ENCODE measurements at regions not wholly inside any gene's neighbourhood (a gene's known extent, or its start where the extent isn't known, plus 50 kb on each side); places are given as distances from the start of the nearest gene placed in this dataset.

DNA sequence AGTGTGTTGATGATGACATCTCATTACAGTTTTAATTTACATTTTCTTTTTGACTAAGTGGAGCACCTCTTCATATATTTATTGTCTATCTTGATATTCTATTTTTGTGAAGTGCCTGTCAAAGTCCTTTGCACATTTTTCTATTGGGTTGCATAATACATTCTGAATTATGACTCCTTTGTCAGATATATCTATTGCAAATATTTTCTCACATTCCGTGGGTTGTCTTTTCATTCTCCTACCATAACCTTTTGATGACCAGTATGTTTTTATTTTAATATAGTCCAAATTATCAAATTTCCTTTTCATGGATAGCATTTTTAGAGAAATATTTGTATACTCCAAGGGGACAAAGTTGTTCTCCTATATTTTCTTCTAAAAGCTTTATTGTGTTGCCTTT lies 126.4 kb downstream of the PJA1 start:
- no peaks in the 10 kb centered on the region for H3K79me2 ChIP-seq
- no peaks in the 10 kb centered on the region for H3K36me3 ChIP-seq (ENCODE audit: control insufficient read depth, insufficient read depth, low read length)
- H2AFZ ChIP-seq, result no peak overlapping the region
- H3K4me1 ChIP-seq, result no peaks in the 10 kb centered on the region
- no peak overlapping the region for H3K27ac ChIP-seq
- H3K9me3 ChIP-seq (ENCODE audit: control insufficient read depth, low read length), result no peaks in the 10 kb centered on the region
- no peak overlapping the region for H3K4me2 ChIP-seq (ENCODE audit: low read length)
- H3K9ac ChIP-seq, result no peak overlapping the region
- H3K4me3 ChIP-seq (ENCODE audit: low read depth, low read length), result no peak overlapping the region
- no peaks in the 10 kb centered on the region for H3K27me3 ChIP-seq (ENCODE audit: control insufficient read depth, insufficient read depth, low read length)
- no peak for TF ChIP-seq CTCF (IDR thresholded peaks at IDR 0.05)

GRCh38 chrX:69038188-69038587 lies 127.1 kb downstream of the PJA1 start:
- Histone ChIP-seq H3K27ac (no peak overlapping the region), H3K9me3 (ENCODE audit: control insufficient read depth, low read length) (no peaks in the 10 kb centered on the region), H3K4me2 (ENCODE audit: low read length) (no peak overlapping the region), H2AFZ (no peak overlapping the region), H3K36me3 (ENCODE audit: control insufficient read depth, insufficient read depth, low read length) (no peaks in the 10 kb centered on the region), H3K27me3 (ENCODE audit: control insufficient read depth, insufficient read depth, low read length) (no peaks in the 10 kb centered on the region), H3K4me3 (ENCODE audit: low read depth, low read length) (no peak overlapping the region), H3K79me2 (no peaks in the 10 kb centered on the region), H3K9ac (no peak overlapping the region), H3K4me1 (no peaks in the 10 kb centered on the region)
- no peak for TF ChIP-seq CTCF (IDR thresholded peaks at IDR 0.05)

DNA sequence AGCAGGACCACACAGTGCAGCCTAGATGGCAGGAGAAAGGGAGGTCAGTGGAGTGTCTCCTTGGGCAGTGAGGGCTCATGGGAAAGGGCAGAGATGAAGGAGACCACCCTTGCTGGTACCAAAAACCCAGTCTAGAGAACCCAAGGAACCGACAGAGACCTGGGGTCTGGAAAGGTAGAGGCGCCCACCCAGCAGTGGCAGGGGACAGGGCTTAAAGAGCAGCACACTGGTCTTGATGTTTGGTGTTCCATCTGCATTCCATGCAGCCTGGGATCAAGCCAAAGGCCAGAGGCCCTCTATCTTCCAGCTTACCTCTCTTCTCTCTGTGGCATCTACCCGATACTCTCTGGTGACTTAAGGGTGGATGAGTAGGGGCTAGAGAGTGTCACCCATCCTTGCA lies 127.5 kb downstream of the PJA1 start:
- Histone ChIP-seq H3K9me3 (ENCODE audit: control insufficient read depth, low read length) (no peaks in the 10 kb centered on the region), H3K27ac (no peak overlapping the region), H3K79me2 (no peaks in the 10 kb centered on the region), H3K27me3 (ENCODE audit: control insufficient read depth, insufficient read depth, low read length) (no peaks in the 10 kb centered on the region), H3K36me3 (ENCODE audit: control insufficient read depth, insufficient read depth, low read length) (no peaks in the 10 kb centered on the region), H2AFZ (no peak overlapping the region), H3K9ac (no peak overlapping the region), H3K4me2 (ENCODE audit: low read length) (no peak overlapping the region), H3K4me1 (no peaks in the 10 kb centered on the region), H3K4me3 (ENCODE audit: low read depth, low read length) (no peak overlapping the region)
- no peak for TF ChIP-seq CTCF (IDR thresholded peaks at IDR 0.05)

GRCh38 chrX:69036674-69037573 lies 128.3 kb downstream of the PJA1 start:
- no peak overlapping the region for H3K9ac ChIP-seq
- H3K4me3 ChIP-seq (ENCODE audit: low read depth, low read length), result no peak overlapping the region
- no peaks in the 10 kb centered on the region for H3K79me2 ChIP-seq
- peak overlapping the region; percentile 53 for H2AFZ ChIP-seq
- H3K9me3 ChIP-seq (ENCODE audit: control insufficient read depth, low read length), result no peaks in the 10 kb centered on the region
- no peak overlapping the region for H3K27ac ChIP-seq
- no peak overlapping the region for H3K4me2 ChIP-seq (ENCODE audit: low read length)
- peaks cover 5% of the 10 kb centered on the region for H3K4me1 ChIP-seq
- H3K36me3 ChIP-seq (ENCODE audit: control insufficient read depth, insufficient read depth, low read length), result no peaks in the 10 kb centered on the region
- TF ChIP-seq CTCF (IDR thresholded peaks at IDR 0.05), result no peak
- H3K27me3 ChIP-seq (ENCODE audit: control insufficient read depth, insufficient read depth, low read length), result no peaks in the 10 kb centered on the region

GRCh38 chrX:69034451-69034850 lies 130.8 kb downstream of the PJA1 start:
- Histone ChIP-seq H3K9ac (no peak overlapping the region), H3K79me2 (no peaks in the 10 kb centered on the region), H3K4me2 (ENCODE audit: low read length) (no peak overlapping the region), H3K27me3 (ENCODE audit: control insufficient read depth, insufficient read depth, low read length) (no peaks in the 10 kb centered on the region), H3K4me1 (peaks cover 9% of the 10 kb centered on the region), H2AFZ (no peak overlapping the region), H3K36me3 (ENCODE audit: control insufficient read depth, insufficient read depth, low read length) (no peaks in the 10 kb centered on the region), H3K4me3 (ENCODE audit: low read depth, low read length) (no peak overlapping the region), H3K9me3 (ENCODE audit: control insufficient read depth, low read length) (no peaks in the 10 kb centered on the region), H3K27ac (no peak overlapping the region)
- TF ChIP-seq CTCF (IDR thresholded peaks at IDR 0.05), result no peak

All from parathyroid adenoma (tissue), 2 donors.